ENCODE measurements at regions not wholly inside any gene's neighbourhood (a gene's known extent, or its start where the extent isn't known, plus 50 kb on each side); places are given as distances from the start of the nearest gene placed in this dataset.
"Not testable (repeated sequence)": the region's sequence is repeated elsewhere in the genome, so short reads cannot be mapped to it uniquely, and the experiment has no call there.

GRCh38 chr2:78218066-78218465 lies 695.9 kb upstream of the LRRTM4 start:
- DNase-seq (no peak), ATAC-seq (no peak)
- Mint-ChIP-seq H3K36me3 (ENCODE audit: low read depth) (no peaks in the 10 kb centered on the region), H3K4me3 (no peak overlapping the region), H3K4me1 (ENCODE audit: low read depth) (no peaks in the 10 kb centered on the region), H3K9me3 (ENCODE audit: insufficient read depth) (peaks cover 36% of the 10 kb centered on the region), H3K27me3 (ENCODE audit: low read depth) (no peaks in the 10 kb centered on the region), H3K27ac (no peak overlapping the region)
- ChIA-PET POLR2A (no interaction called here), CTCF (no interaction called here)

- CTCF ChIA-PET = no interaction called here
- ATAC-seq (no peak), DNase-seq (no peak)
- H3K27me3 Mint-ChIP-seq (ENCODE audit: low read depth) = no peaks in the 10 kb centered on the region
- no peaks in the 10 kb centered on the region for H3K4me1 Mint-ChIP-seq (ENCODE audit: low read depth)
- H3K36me3 Mint-ChIP-seq (ENCODE audit: low read depth) = no peaks in the 10 kb centered on the region
- H3K4me3 Mint-ChIP-seq = no peak overlapping the region
- peaks cover 12% of the 10 kb centered on the region for H3K9me3 Mint-ChIP-seq (ENCODE audit: insufficient read depth)
- POLR2A ChIA-PET = no interaction called here
- H3K27ac Mint-ChIP-seq = no peak overlapping the region
These were observed 715.5 kb upstream of the LRRTM4 start for GRCh38 chr2:78237704-78238103.

- H3K4me1 Mint-ChIP-seq (ENCODE audit: low read depth) = no peaks in the 10 kb centered on the region
- no peak for DNase-seq
- H3K36me3 Mint-ChIP-seq (ENCODE audit: low read depth) = no peaks in the 10 kb centered on the region
- H3K27me3 Mint-ChIP-seq (ENCODE audit: low read depth) = no peaks in the 10 kb centered on the region
- POLR2A ChIA-PET = no interaction called here
- no peak overlapping the region for H3K4me3 Mint-ChIP-seq
- no peak for ATAC-seq
- no peak overlapping the region for H3K27ac Mint-ChIP-seq
- CTCF ChIA-PET = no interaction called here
- peaks cover 20% of the 10 kb centered on the region for H3K9me3 Mint-ChIP-seq (ENCODE audit: insufficient read depth)
These were observed 723.4 kb upstream of the LRRTM4 start for GRCh38 chr2:78245394-78246135.

GRCh38 chr2:78251708-78252107 lies 729.5 kb upstream of the LRRTM4 start:
- POLR2A ChIA-PET = no interaction called here
- no peaks in the 10 kb centered on the region for H3K27me3 Mint-ChIP-seq (ENCODE audit: low read depth)

GRCh38 chr2:78260861-78261260 lies 738.7 kb upstream of the LRRTM4 start:
- ATAC-seq (no peak), DNase-seq (no peak)
- ChIA-PET CTCF (no interaction called here), POLR2A (no interaction called here)
- no peak overlapping the region for H3K4me3 Mint-ChIP-seq
- H3K4me1 Mint-ChIP-seq (ENCODE audit: low read depth) = no peaks in the 10 kb centered on the region
- H3K27ac Mint-ChIP-seq = no peak overlapping the region
- no peaks in the 10 kb centered on the region for H3K36me3 Mint-ChIP-seq (ENCODE audit: low read depth)
- peaks cover 15% of the 10 kb centered on the region for H3K9me3 Mint-ChIP-seq (ENCODE audit: insufficient read depth)
- H3K27me3 Mint-ChIP-seq (ENCODE audit: low read depth) = no peaks in the 10 kb centered on the region

More at GRCh38 chr2:78251708-78252107, 729.5 kb upstream of the LRRTM4 start:
- ATAC-seq (no peak), DNase-seq (no peak)
- Mint-ChIP-seq H3K36me3 (ENCODE audit: low read depth) (no peaks in the 10 kb centered on the region), H3K4me1 (ENCODE audit: low read depth) (no peaks in the 10 kb centered on the region), H3K9me3 (ENCODE audit: insufficient read depth) (peaks cover 22% of the 10 kb centered on the region), H3K27ac (no peak overlapping the region), H3K4me3 (no peak overlapping the region)
- CTCF ChIA-PET = no interaction called here

GRCh38 chr2:78261454-78261853 lies 739.3 kb upstream of the LRRTM4 start:
- no peak for DNase-seq
- no peaks in the 10 kb centered on the region for H3K27me3 Mint-ChIP-seq (ENCODE audit: low read depth)
- no peak overlapping the region for H3K4me3 Mint-ChIP-seq
- CTCF ChIA-PET = no interaction called here
- no peak for ATAC-seq
- H3K27ac Mint-ChIP-seq = no peak overlapping the region
- peaks cover 15% of the 10 kb centered on the region for H3K9me3 Mint-ChIP-seq (ENCODE audit: insufficient read depth)
- H3K4me1 Mint-ChIP-seq (ENCODE audit: low read depth) = no peaks in the 10 kb centered on the region
- no peaks in the 10 kb centered on the region for H3K36me3 Mint-ChIP-seq (ENCODE audit: low read depth)
- POLR2A ChIA-PET = no interaction called here

- DNase-seq; H3K36me3 Mint-ChIP-seq (ENCODE audit: low read depth); POLR2A ChIA-PET; H3K4me1 Mint-ChIP-seq (ENCODE audit: low read depth); ATAC-seq; CTCF ChIA-PET; H3K27me3 Mint-ChIP-seq (ENCODE audit: low read depth); H3K4me3 Mint-ChIP-seq; H3K27ac Mint-ChIP-seq: not testable (repeated sequence)
- peaks cover 15% of the 10 kb centered on the region for H3K9me3 Mint-ChIP-seq (ENCODE audit: insufficient read depth)
These were observed 739.9 kb upstream of the LRRTM4 start for GRCh38 chr2:78262089-78262488.

- Mint-ChIP-seq H3K27me3 (ENCODE audit: low read depth) (no peaks in the 10 kb centered on the region), H3K36me3 (ENCODE audit: low read depth) (no peaks in the 10 kb centered on the region), H3K4me1 (ENCODE audit: low read depth) (no peaks in the 10 kb centered on the region), H3K9me3 (ENCODE audit: insufficient read depth) (peaks cover 15% of the 10 kb centered on the region), H3K4me3 (no peak overlapping the region), H3K27ac (no peak overlapping the region)
- ATAC-seq (no peak), DNase-seq (no peak)
- ChIA-PET POLR2A (no interaction called here), CTCF (no interaction called here)
These were observed 740.7 kb upstream of the LRRTM4 start for GRCh38 chr2:78262713-78263375.

- H3K36me3 Mint-ChIP-seq (ENCODE audit: low read depth) = no peaks in the 10 kb centered on the region
- ATAC-seq (no peak), DNase-seq (no peak)
- H3K4me3 Mint-ChIP-seq = no peak overlapping the region
- no peak overlapping the region for H3K27ac Mint-ChIP-seq
- ChIA-PET CTCF (no interaction called here), POLR2A (no interaction called here)
- H3K4me1 Mint-ChIP-seq (ENCODE audit: low read depth) = no peaks in the 10 kb centered on the region
- H3K9me3 Mint-ChIP-seq (ENCODE audit: insufficient read depth) = peaks cover 15% of the 10 kb centered on the region
- no peaks in the 10 kb centered on the region for H3K27me3 Mint-ChIP-seq (ENCODE audit: low read depth)
These were observed 741.4 kb upstream of the LRRTM4 start for GRCh38 chr2:78263571-78263970.

- no peaks in the 10 kb centered on the region for H3K4me1 Mint-ChIP-seq (ENCODE audit: low read depth)
- CTCF ChIA-PET = no interaction called here
- H3K4me3 Mint-ChIP-seq = no peak overlapping the region
- no peaks in the 10 kb centered on the region for H3K36me3 Mint-ChIP-seq (ENCODE audit: low read depth)
- peaks cover 15% of the 10 kb centered on the region for H3K9me3 Mint-ChIP-seq (ENCODE audit: insufficient read depth)
- no peak overlapping the region for H3K27ac Mint-ChIP-seq
- H3K27me3 Mint-ChIP-seq (ENCODE audit: low read depth) = no peaks in the 10 kb centered on the region
- POLR2A ChIA-PET = no interaction called here
- no peak for DNase-seq
- no peak for ATAC-seq
These were observed 742.0 kb upstream of the LRRTM4 start for GRCh38 chr2:78264130-78264529.

GRCh38 chr2:78281164-78281563 lies 744.3 kb upstream of the REG3G start:
- H3K27ac Mint-ChIP-seq = no peak overlapping the region
- H3K9me3 Mint-ChIP-seq (ENCODE audit: insufficient read depth) = peaks cover under 1% of the 10 kb centered on the region
- ChIA-PET CTCF (no interaction called here), POLR2A (no interaction called here)
- no peak overlapping the region for H3K4me3 Mint-ChIP-seq
- no peaks in the 10 kb centered on the region for H3K4me1 Mint-ChIP-seq (ENCODE audit: low read depth)
- ATAC-seq (no peak), DNase-seq (no peak)
- H3K36me3 Mint-ChIP-seq (ENCODE audit: low read depth) = no peaks in the 10 kb centered on the region
- no peaks in the 10 kb centered on the region for H3K27me3 Mint-ChIP-seq (ENCODE audit: low read depth)

- H3K27ac Mint-ChIP-seq = no peak overlapping the region
These were observed 734.8 kb upstream of the REG3G start for GRCh38 chr2:78290581-78291214.

More at GRCh38 chr2:78290581-78291214, 734.8 kb upstream of the REG3G start:
- no peaks in the 10 kb centered on the region for H3K27me3 Mint-ChIP-seq (ENCODE audit: low read depth)
- no peaks in the 10 kb centered on the region for H3K4me1 Mint-ChIP-seq (ENCODE audit: low read depth)
- H3K36me3 Mint-ChIP-seq (ENCODE audit: low read depth) = no peaks in the 10 kb centered on the region
- POLR2A ChIA-PET = no interaction called here
- CTCF ChIA-PET = no interaction called here
- peaks cover 13% of the 10 kb centered on the region for H3K9me3 Mint-ChIP-seq (ENCODE audit: insufficient read depth)
- no peak for DNase-seq
- ATAC-seq = no peak
- no peak overlapping the region for H3K4me3 Mint-ChIP-seq

Measured in activated CD8-positive, alpha-beta T cell treated with anti-CD3 and anti-CD28 coated beads, Interleukin-2, amount 10 ng/mL, durations not matched to agents 7 days and 5 days (primary cell).